ENCODE measurements at regions not wholly inside any gene's neighbourhood (a gene's known extent, or its start where the extent isn't known, plus 50 kb on each side); places are given as distances from the start of the nearest gene placed in this dataset.
"Not testable (repeated sequence)": the region's sequence is repeated elsewhere in the genome, so short reads cannot be mapped to it uniquely, and the experiment has no call there.

DNA sequence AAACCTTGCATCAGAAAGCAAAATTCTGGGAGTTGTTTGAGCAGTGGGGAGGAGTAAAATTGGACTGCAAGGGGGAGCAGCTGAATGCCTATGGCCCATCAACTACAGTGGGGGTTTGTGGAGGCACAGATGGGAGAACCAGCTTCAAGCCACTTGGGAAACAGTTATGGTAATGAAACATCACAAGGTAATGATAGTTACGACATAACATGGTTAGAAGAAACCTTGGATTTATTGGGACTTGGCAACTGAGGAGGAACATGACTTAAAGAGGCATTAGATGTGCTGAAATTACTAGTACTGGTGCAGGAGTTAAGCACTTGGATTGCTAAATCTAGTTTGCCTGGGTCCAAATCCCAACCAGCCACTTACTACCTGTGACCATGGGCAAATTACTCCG is 868.4 kb downstream of the KCNMA1 start:
- Histone ChIP-seq H3K27ac (ENCODE audit: low read depth, low read length) (no peak overlapping the region), H3K36me3 (ENCODE audit: control insufficient read depth, insufficient read depth, low read length) (no peaks in the 10 kb centered on the region), H3K9ac (ENCODE audit: low read depth, low read length) (no peak overlapping the region), H3K27me3 (ENCODE audit: control insufficient read depth, insufficient read depth, low read length) (no peaks in the 10 kb centered on the region), H3K9me3 (ENCODE audit: control insufficient read depth, insufficient read depth, low read length) (peaks cover 4% of the 10 kb centered on the region), H3K4me1 (ENCODE audit: control insufficient read depth, insufficient read depth, low read length) (no peaks in the 10 kb centered on the region), H3K4me3 (ENCODE audit: low read depth, low read length) (no peak overlapping the region)

DNA sequence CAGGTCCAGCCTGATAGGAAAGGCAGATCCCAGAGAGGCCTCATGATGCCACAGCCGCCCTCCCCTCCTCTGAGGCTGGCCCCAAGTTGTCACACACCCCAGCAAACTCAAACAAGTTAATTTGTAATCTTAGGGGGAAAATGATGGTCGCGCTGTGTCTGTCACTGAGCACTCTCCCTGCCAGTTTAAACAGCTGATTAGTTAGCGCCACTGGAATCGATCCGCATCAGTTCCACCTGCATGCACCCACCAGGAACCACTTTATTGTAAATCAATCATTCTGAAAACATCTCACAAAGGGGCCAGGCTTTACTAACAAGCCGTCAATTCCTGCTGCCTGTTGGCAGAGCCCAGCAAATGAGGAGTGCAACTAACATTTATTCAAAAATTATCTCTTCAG is 870.9 kb downstream of the KCNMA1 start:
- Histone ChIP-seq H3K4me3 (ENCODE audit: low read depth, low read length) (no peak overlapping the region), H3K9me3 (ENCODE audit: control insufficient read depth, insufficient read depth, low read length) (no peaks in the 10 kb centered on the region), H3K4me1 (ENCODE audit: control insufficient read depth, insufficient read depth, low read length) (peaks cover 5% of the 10 kb centered on the region; the same call in 1 of the 2 replicates), H3K9ac (ENCODE audit: low read depth, low read length) (no peak overlapping the region), H3K27ac (ENCODE audit: low read depth, low read length) (no peak overlapping the region), H3K36me3 (ENCODE audit: control insufficient read depth, insufficient read depth, low read length) (no peaks in the 10 kb centered on the region), H3K27me3 (ENCODE audit: control insufficient read depth, insufficient read depth, low read length) (no peaks in the 10 kb centered on the region)

GRCh38 chr10:76764921-76765320 is 872.7 kb downstream of the KCNMA1 start:
- not testable (repeated sequence) for H3K4me1 ChIP-seq (ENCODE audit: control insufficient read depth, insufficient read depth, low read length); H3K4me3 ChIP-seq (ENCODE audit: low read depth, low read length); H3K9ac ChIP-seq (ENCODE audit: low read depth, low read length); H3K9me3 ChIP-seq (ENCODE audit: control insufficient read depth, insufficient read depth, low read length); H3K27ac ChIP-seq (ENCODE audit: low read depth, low read length); H3K36me3 ChIP-seq (ENCODE audit: control insufficient read depth, insufficient read depth, low read length); H3K27me3 ChIP-seq (ENCODE audit: control insufficient read depth, insufficient read depth, low read length)

DNA sequence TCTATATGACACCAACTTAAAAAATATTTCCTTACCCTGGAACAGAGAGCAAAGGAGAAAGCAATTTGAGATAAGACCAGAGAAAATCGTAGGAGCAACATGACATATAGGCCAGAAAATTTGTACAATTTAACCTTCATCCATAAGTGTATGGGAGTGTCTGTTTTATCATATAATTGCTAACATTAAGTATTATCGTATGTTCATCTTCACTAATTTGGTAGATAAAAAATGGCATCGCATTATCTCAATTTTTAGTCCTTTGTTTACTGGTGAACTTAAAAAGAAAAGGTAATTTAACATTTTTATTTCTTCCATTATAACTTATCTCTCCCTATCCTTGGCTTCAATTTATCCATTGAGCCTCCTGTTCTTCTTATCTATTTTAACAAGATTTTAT is 873.4 kb downstream of the KCNMA1 start:
- H3K4me3 ChIP-seq (ENCODE audit: low read depth, low read length), result no peak overlapping the region
- H3K36me3 ChIP-seq (ENCODE audit: control insufficient read depth, insufficient read depth, low read length), result no peaks in the 10 kb centered on the region
- H3K9ac ChIP-seq (ENCODE audit: low read depth, low read length), result no peak overlapping the region
- H3K4me1 ChIP-seq (ENCODE audit: control insufficient read depth, insufficient read depth, low read length), result peaks cover 5% of the 10 kb centered on the region; the same call in 1 of the 2 replicates
- no peak overlapping the region for H3K27ac ChIP-seq (ENCODE audit: low read depth, low read length)
- H3K9me3 ChIP-seq (ENCODE audit: control insufficient read depth, insufficient read depth, low read length), result no peaks in the 10 kb centered on the region
- H3K27me3 ChIP-seq (ENCODE audit: control insufficient read depth, insufficient read depth, low read length), result no peaks in the 10 kb centered on the region

DNA sequence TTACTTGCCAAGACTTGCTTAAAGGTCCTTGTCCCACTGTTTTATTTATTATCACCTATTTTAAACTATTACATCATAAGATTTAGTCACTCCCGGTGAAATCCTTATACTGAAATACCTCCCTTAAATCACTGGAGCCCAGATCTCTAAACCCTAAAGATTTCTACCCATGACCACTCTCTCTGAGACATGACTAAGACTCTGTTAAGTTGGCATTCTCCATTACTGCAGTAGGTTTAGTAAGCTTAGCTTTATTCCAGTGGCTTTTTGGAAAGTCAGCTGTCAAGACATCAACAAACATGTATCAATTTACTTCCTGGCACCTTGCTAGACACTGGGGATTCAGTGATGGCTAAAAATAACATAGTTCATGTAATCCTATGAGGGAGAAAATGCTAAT is 874.2 kb downstream of the KCNMA1 start:
- Histone ChIP-seq H3K9ac (ENCODE audit: low read depth, low read length) (no peak overlapping the region), H3K27ac (ENCODE audit: low read depth, low read length) (no peak overlapping the region), H3K27me3 (ENCODE audit: control insufficient read depth, insufficient read depth, low read length) (no peaks in the 10 kb centered on the region), H3K4me1 (ENCODE audit: control insufficient read depth, insufficient read depth, low read length) (peaks cover 5% of the 10 kb centered on the region; the same call in 1 of the 2 replicates), H3K9me3 (ENCODE audit: control insufficient read depth, insufficient read depth, low read length) (no peaks in the 10 kb centered on the region), H3K4me3 (ENCODE audit: low read depth, low read length) (no peak overlapping the region), H3K36me3 (ENCODE audit: control insufficient read depth, insufficient read depth, low read length) (no peaks in the 10 kb centered on the region)

DNA sequence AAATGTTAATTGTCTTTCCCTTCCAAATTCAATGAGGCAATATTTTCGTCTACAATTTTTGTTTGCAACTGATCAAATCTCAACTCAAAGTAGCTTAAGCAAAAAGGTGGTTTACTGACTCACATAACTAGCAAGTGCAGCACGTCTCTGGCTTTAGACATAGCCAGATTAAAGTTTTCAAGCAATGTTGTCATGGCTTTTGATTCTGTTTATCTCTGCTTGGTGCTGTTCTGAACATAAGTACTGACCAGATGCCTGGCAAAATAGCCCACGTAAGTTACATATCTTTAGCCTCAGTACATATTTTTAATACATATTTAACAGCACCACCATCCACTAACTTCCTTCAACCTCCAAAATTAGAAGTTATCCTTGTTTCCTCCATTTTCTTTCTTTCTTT is 877.9 kb downstream of the KCNMA1 start:
- no peaks in the 10 kb centered on the region for H3K9me3 ChIP-seq (ENCODE audit: control insufficient read depth, insufficient read depth, low read length)
- H3K27ac ChIP-seq (ENCODE audit: low read depth, low read length), result no peak overlapping the region
- H3K4me3 ChIP-seq (ENCODE audit: low read depth, low read length), result no peak overlapping the region
- H3K9ac ChIP-seq (ENCODE audit: low read depth, low read length), result no peak overlapping the region
- no peaks in the 10 kb centered on the region for H3K27me3 ChIP-seq (ENCODE audit: control insufficient read depth, insufficient read depth, low read length)
- H3K4me1 ChIP-seq (ENCODE audit: control insufficient read depth, insufficient read depth, low read length), result peaks cover 5% of the 10 kb centered on the region; the same call in 1 of the 2 replicates
- no peaks in the 10 kb centered on the region for H3K36me3 ChIP-seq (ENCODE audit: control insufficient read depth, insufficient read depth, low read length)

GRCh38 chr10:76743169-76743568 is 894.4 kb downstream of the KCNMA1 start:
- no peak overlapping the region for H3K27ac ChIP-seq (ENCODE audit: low read depth, low read length)

DNA sequence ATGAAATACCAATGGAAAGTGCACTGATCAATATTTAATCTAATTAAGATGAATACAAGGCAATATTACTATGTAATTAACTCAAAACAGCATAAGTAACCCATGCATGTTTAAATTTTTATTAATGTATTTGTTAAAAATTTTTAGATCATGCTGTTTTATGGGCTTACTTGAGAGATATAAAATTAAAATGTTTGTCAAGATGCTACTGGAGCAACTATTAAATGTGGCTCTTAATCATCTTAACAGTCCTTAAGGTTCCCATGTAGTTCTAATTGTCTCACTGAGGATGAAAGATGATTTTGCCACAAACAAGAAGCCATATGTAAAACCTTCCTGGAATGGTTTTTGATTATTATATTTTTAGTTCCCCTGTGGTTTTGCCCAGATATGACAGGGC is 897.1 kb downstream of the KCNMA1 start:
- H3K9ac ChIP-seq (ENCODE audit: low read depth, low read length), result no peak overlapping the region
- no peak overlapping the region for H3K27ac ChIP-seq (ENCODE audit: low read depth, low read length)
- peaks cover 11% of the 10 kb centered on the region for H3K4me1 ChIP-seq (ENCODE audit: control insufficient read depth, insufficient read depth, low read length)
- no peaks in the 10 kb centered on the region for H3K9me3 ChIP-seq (ENCODE audit: control insufficient read depth, insufficient read depth, low read length)
- H3K36me3 ChIP-seq (ENCODE audit: control insufficient read depth, insufficient read depth, low read length), result no peaks in the 10 kb centered on the region
- no peak overlapping the region for H3K4me3 ChIP-seq (ENCODE audit: low read depth, low read length)
- no peaks in the 10 kb centered on the region for H3K27me3 ChIP-seq (ENCODE audit: control insufficient read depth, insufficient read depth, low read length)

More at GRCh38 chr10:76743169-76743568, 894.4 kb downstream of the KCNMA1 start:
- peaks cover 11% of the 10 kb centered on the region for H3K4me1 ChIP-seq (ENCODE audit: control insufficient read depth, insufficient read depth, low read length)
- H3K27me3 ChIP-seq (ENCODE audit: control insufficient read depth, insufficient read depth, low read length), result no peaks in the 10 kb centered on the region
- no peaks in the 10 kb centered on the region for H3K36me3 ChIP-seq (ENCODE audit: control insufficient read depth, insufficient read depth, low read length)
- H3K4me3 ChIP-seq (ENCODE audit: low read depth, low read length), result no peak overlapping the region
- no peak overlapping the region for H3K9ac ChIP-seq (ENCODE audit: low read depth, low read length)
- H3K9me3 ChIP-seq (ENCODE audit: control insufficient read depth, insufficient read depth, low read length), result no peaks in the 10 kb centered on the region

DNA sequence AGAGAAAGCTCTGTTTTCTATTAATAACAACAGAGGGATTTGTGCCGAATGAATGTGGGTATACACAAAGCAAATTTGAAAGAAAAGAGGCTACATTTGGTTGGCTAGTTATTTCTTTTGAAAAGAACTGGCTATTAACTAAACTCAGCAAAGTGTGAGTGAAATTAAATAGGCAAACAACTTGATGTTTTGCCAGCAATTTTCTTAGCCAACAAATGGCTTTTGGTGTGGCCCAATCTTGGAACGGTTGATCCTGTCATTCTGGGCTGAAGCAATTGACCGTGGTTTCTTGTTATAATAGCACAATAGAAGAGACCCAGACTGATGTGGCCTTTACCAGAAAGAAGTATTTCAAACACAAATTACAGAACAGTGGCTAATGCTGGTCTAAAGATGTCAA is 898.6 kb downstream of the KCNMA1 start:
- Histone ChIP-seq H3K9ac (ENCODE audit: low read depth, low read length) (no peak overlapping the region), H3K4me3 (ENCODE audit: low read depth, low read length) (no peak overlapping the region), H3K4me1 (ENCODE audit: control insufficient read depth, insufficient read depth, low read length) (peaks cover 11% of the 10 kb centered on the region), H3K27ac (ENCODE audit: low read depth, low read length) (peak overlapping the region; percentile 57), H3K36me3 (ENCODE audit: control insufficient read depth, insufficient read depth, low read length) (no peaks in the 10 kb centered on the region), H3K9me3 (ENCODE audit: control insufficient read depth, insufficient read depth, low read length) (no peaks in the 10 kb centered on the region), H3K27me3 (ENCODE audit: control insufficient read depth, insufficient read depth, low read length) (no peaks in the 10 kb centered on the region)

DNA sequence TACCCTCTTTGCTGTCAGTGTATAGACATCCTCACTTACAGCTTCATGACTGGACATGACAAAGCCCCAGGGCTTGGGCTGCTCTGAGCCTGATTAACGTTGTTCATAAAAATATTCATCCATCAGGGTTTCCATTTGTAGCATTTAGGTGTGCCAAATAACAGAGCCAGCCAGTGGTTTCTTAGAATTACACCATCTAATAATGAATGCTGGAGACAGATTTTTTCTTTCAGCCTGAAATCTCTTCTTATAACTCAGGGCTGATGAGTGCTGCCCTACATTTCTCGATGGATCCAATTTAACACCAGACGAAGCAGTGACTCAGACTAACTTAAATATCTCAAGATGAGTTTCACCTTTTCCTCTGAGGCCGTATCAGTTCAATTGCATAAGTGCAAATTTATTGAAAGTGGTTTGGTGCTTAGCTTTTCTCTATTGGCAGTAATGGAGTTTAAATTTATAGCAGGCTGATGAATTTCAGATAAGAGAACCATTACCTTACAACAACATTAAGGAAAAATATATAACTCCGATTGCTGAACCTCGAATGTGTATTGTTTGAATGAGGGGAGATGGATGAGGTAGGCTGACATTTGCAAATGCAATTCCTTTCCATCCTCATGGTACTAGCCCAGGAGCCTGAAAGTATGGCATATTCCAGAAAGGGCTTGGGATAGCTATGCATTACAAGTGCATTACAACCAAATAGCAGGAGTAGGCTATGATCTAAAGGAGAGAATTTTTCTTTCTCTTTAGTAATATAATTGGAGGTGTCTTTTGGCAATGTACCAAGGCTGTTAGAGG is 900.6 kb downstream of the KCNMA1 start:
- no peak overlapping the region for H3K4me3 ChIP-seq (ENCODE audit: low read depth, low read length)
- no peaks in the 10 kb centered on the region for H3K9me3 ChIP-seq (ENCODE audit: control insufficient read depth, insufficient read depth, low read length)
- no peaks in the 10 kb centered on the region for H3K27me3 ChIP-seq (ENCODE audit: control insufficient read depth, insufficient read depth, low read length)
- no peak overlapping the region for H3K9ac ChIP-seq (ENCODE audit: low read depth, low read length)
- no peak overlapping the region for H3K27ac ChIP-seq (ENCODE audit: low read depth, low read length)
- no peaks in the 10 kb centered on the region for H3K36me3 ChIP-seq (ENCODE audit: control insufficient read depth, insufficient read depth, low read length)
- H3K4me1 ChIP-seq (ENCODE audit: control insufficient read depth, insufficient read depth, low read length), result peaks cover 11% of the 10 kb centered on the region

- Histone ChIP-seq H3K4me3 (ENCODE audit: low read depth, low read length) (no peak overlapping the region), H3K27me3 (ENCODE audit: control insufficient read depth, insufficient read depth, low read length) (no peaks in the 10 kb centered on the region), H3K4me1 (ENCODE audit: control insufficient read depth, insufficient read depth, low read length) (peaks cover 11% of the 10 kb centered on the region), H3K27ac (ENCODE audit: low read depth, low read length) (no peak overlapping the region), H3K9me3 (ENCODE audit: control insufficient read depth, insufficient read depth, low read length) (no peaks in the 10 kb centered on the region), H3K9ac (ENCODE audit: low read depth, low read length) (no peak overlapping the region), H3K36me3 (ENCODE audit: control insufficient read depth, insufficient read depth, low read length) (no peaks in the 10 kb centered on the region)
Measured at GRCh38 chr10:76736392-76736791, 901.2 kb downstream of the KCNMA1 start.
